Occipital lobe (tissue), 1 donor: ENCODE measurements at regions not wholly inside any gene's neighbourhood (a gene's known extent, or its start where the extent isn't known, plus 50 kb on each side); places are given as distances from the start of the nearest gene placed in this dataset.
"Not testable (repeated sequence)": the region's sequence is repeated elsewhere in the genome, so short reads cannot be mapped to it uniquely, and the experiment has no call there.

Experiments
- DNase-seq: peaks from one replicate; lab custom pipeline; 2025; lab: John Stamatoyannopoulos, UW

GRCh38 chr1:30101016-30101415 is 622.4 kb downstream of the MATN1 start:
- DNase-seq, result no peak

DNA sequence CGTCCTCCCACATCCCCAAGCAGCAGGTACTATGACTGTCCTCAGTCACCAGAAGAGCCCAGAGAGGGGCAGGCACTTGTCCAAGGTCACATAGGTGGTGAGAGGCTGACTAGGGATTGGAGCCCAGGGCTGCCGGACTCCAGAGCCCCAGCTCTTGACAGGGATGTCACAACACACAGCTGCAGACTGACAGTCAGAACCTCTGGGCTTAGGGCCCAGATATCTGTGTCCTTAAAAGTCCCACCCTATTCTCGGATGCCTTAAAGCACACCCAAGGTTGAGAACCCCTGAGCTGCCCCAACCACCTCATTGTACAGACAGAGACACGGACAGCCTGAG is 622.9 kb downstream of the MATN1 start:
- no peak for DNase-seq

DNA sequence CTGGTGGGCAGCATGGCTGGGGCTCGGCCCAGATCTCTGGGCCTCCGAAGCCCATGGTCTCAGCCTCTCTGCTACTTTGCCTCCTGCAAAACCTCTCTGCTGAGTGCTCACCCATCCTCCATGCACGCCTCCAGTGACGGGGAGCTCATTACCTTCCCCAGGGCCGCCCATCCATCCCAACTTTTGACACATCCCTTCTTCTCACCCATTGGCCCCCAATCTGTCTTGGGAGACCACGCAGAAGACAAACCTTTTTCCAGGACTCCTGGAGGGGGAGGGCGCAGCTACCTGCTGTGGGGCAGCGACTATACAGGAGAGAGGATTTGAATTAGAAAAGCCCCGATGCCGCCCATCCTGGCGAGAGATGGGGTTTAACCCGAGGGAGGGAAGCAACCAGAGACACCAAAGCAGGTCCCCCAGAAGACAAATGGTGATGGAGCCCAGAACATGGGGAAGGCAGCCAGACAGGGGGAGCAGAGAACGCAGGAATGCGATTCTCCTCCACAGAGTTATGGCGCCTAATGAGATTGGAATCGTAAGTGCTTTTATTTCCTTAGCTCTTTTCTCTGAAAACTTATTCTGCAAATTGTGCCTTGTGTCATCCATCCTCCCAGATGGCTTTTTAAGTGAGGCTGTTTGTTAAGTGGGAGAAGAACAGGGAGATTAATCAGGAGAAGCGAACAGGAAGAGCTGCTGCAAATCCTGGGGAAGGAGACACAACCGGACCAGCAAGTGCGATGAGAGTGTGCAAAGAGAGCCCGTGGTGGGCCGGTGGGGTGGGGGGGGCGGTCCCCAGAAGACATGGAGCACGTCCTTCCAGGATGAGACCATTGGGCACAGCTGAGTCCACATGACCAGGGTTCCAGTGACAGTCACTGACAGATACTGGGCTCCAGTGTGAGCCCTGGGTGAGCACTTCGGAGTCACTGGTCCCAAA is 623.5 kb downstream of the MATN1 start:
- no peak for DNase-seq

DNA sequence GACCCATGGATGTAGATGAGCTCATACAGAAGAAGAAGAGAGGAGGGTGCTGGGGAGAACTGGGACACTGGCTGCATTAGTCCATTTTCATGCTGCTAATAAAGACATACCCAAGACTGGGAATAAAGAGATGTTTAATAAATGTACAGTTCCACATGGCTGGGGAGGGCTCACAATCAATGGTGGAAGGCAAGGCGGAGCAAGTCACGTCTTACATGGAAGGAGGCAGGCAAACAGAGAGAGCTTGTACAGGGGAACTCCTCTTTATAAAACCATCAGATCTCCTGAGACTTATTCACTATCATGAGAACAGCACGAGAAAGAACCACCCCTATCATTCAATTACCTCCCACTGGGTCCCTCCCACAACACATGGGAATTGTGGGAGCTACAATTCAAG is 625.5 kb downstream of the MATN1 start:
- not testable (repeated sequence) for DNase-seq

- no peak for DNase-seq
These were observed 627.8 kb downstream of the MATN1 start for GRCh38 chr1:30095451-30096025.

- DNase-seq, result no peak
These were observed 628.3 kb downstream of the MATN1 start for GRCh38 chr1:30095051-30095450.

DNA sequence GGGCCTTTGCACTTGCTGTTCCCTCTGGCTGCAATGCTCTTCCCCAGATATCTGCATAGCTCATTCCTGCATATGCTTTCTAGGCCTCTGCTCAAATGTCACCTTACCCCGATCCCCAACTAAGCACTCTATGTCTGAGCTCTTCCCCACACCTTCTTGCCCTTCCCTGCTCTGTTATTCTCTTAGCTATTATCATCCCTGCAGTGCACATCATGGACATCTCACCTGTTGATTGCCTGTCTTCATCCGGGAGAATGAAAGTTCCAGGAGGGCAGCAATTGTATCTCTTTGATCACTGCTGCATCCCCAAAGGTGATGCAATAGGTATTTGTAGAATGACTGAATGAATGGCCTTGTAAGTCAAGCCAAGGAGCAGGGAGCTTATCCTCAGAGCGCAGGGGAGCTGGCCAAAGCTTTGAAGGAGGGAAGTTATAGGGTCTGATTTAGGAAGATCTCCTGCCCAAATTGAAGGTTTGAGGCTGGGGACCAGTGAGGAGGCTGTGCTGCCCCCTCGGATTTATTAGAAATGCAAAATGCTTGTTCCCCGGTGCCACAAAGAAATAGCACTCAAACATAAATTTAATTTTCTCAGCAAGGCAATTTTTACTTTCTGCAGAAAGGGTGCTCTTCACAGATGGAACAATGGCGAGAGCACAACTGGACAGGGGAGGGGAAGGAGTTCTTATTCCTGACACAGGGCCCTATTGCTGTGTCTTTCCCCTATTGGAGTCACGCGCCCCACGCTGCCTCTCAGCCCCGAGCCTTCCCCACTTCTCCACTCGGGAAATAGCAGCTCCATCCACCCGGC is 631.1 kb downstream of the MATN1 start:
- no peak for DNase-seq

- DNase-seq, result no peak
These were observed 633.1 kb downstream of the MATN1 start for GRCh38 chr1:30090162-30090820.

- no peak for DNase-seq
These were observed 634.4 kb downstream of the MATN1 start for GRCh38 chr1:30089024-30089430.

DNA sequence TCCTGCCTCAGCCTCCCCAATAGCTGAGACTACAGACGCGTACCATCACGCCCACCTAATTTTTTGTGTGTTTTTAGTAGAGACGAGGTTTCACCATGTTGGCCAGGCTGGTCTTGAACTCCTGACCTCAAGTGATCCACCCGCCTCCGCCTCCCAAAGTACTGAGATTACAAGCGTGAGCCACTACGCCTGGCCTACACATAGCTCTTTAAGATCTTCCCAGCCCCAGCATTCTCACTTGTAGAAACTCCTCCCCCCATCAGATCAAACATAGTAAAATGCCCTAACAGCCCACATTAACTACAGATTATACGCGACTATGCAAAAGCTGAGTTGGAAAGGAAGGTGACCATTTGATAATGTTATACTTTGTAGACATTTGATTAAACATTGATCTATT is 634.8 kb downstream of the MATN1 start:
- DNase-seq, result no peak

DNA sequence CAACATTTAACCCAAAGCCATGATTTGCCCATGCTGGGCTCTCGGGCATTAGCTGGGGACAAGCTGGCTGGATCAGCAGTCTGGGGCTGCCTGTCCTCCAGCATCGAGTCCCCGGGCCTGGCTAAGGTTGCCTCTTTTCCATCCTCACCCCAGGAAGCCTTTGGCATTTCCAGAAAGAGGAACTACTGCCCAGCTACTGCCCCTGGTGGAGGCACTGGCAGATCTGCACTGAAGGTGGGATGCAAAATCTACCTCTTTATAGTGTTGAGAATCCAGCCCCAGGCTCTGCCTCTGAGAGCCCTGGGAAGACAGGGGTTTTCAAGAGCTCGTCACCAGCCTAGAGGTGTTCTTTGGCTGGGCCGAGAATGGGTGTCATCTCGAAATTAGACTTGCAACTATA is 635.9 kb downstream of the MATN1 start:
- DNase-seq, result no peak

GRCh38 chr1:30085811-30086770 is 637.3 kb downstream of the MATN1 start:
- DNase-seq, result no peak

DNA sequence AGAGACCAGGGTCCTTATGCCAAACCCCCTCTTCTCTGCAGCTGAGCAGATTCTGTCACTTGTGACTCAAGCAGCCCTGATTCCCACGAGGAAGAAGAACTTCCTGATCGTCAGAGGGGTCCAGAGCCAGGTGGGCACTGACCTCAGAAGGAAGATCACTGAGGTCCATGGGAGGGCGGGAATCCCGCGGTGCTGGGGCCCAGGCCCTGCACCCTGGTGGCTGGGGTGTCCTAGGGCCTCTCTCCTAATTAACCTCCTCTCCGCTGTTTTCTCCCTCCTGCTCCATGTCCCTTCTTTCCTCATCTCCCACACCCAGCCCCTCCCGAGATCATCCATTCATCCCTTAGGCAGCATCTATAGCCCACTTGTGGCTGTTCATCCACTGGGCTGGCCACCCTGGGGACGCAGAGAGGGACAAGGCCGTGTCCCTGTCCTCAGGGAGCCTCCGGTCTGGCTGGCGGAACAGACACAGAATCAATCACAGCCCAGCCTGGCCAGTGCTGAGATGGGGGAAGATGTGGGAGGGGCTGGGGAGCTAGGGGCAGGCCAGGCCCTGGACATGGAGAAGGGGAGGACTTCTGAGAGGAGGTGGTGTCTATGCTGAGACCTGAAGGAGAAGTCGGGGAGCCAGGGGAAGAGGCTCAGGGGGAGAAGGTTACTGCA is 638.3 kb downstream of the MATN1 start:
- no peak for DNase-seq

GRCh38 chr1:30083800-30084464 is 639.5 kb downstream of the MATN1 start:
- no peak for DNase-seq

DNA sequence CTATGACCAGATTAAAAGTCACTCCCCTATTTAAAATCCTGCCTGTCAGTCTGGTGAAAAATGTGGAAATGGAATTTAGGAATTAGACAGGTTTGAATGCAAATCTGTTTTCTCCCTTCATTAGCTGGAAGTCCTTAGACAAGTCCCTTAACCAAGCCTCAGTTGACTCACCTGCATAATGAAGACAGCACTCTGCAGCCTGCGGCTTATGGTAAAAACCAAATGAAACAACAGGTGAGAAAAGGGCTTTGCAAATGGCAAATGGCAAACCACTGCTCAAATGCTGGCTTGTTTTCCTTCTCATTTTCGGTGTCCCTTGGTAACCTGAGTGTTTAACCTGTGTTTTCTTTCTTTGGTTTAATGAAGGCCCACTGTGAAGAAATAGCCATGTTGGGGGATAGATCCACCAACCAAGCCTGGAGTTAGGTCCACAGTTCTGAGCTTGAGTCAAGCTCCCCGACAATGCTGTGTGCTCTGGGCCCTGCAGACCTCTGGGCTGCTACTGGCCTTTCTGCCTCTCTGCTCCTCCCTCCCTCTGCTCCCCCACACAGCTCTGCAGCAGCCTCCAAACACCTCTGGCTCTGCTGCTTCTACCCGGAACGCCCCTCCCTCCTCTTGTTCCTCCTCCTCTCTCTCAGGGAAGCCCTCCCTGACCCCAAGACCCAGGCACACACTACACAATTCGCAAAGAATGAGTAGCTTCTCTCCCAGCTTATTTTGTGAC is 641.8 kb downstream of the MATN1 start:
- DNase-seq, result no peak

DNA sequence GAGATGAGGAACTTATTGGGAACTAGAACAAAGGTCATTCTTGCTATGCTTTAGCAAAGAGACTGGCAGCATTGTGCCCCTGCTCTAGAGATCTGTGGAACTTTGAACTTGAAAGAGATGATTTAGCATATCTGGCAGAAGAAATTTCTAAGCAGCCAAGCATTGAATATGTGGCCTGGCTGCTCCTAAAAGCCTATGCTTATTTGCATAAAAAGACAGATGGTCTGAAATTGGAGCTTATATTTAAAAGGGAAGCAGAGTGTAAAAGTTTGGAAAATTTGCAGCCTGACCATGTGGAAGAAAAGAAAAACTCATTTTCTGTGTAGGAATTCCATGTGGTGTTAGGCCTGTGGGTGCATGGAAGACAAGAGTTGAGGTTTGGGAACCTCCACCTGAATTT is 647.5 kb downstream of the MATN1 start:
- DNase-seq, result not testable (repeated sequence)

DNA sequence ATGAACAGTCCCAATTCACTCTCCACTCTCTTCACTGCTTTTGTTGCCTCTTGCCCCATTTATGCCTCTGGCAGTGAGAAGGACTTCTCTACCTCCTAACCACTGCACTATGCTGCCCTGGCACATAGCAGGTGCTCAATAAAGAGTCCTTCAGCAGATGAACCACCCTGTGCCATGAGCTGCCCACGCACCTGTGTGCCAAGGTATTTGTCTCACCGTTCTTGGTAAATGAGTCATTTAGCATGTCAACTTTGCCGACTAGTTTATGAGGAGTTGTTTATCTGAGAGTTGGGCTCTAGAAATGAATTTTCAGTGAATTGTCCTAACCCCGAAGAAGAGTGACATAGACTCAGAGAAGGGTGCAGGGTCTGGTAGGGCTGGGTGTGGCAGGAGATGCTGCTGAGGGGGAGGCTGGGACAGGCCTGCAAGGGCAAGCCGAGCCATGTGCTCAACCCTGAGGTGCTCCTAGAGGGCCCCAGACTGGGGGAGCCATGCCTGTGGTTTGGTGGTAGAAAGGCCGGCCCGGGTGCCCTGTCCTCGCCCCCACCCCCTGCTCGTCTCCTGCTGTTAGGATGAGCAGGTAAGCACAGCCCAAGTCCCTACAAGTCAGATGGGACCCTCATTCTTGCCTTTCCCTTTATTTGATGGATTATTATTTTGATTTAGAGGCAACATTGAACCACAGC is 654.5 kb downstream of the MATN1 start:
- no peak for DNase-seq

- DNase-seq, result no peak
These were observed 658.8 kb downstream of the MATN1 start for GRCh38 chr1:30064547-30064946.
